OCI-LY1 (cell line): ENCODE measurements at regions not wholly inside any gene's neighbourhood (a gene's known extent, or its start where the extent isn't known, plus 50 kb on each side); places are given as distances from the start of the nearest gene placed in this dataset.

Source experiments
- H2AFZ ChIP-seq: fragments of 200-600 bp; sonication (generic), shearing (Covaris generic); 2 replicates; pipeline ENCODE4 v1.6.0; 2014; ENCODE audit warnings: antibody characterized with exemption, mild to moderate bottlenecking, low read length
- H3F3A ChIP-seq: fragments of 200-600 bp; sonication (generic), shearing (Covaris generic); 2 replicates; pipeline ENCODE4 v1.6.0; 2014; ENCODE audit warnings: mild to moderate bottlenecking, antibody characterized with exemption, low read length, moderate library complexity; ENCODE audit not compliant: insufficient read depth
- H3K27ac ChIP-seq: fragments of 200-600 bp; sonication (generic); 2 replicates; pipeline ENCODE4 v1.5.1; 2014; ENCODE audit warnings: low read length, mixed run types, mild to moderate bottlenecking, low read depth; ENCODE audit not compliant: poor library complexity, severe bottlenecking
- H3K27me3 ChIP-seq: fragments of 200-600 bp; sonication (generic); 2 replicates; pipeline ENCODE4 v1.6.0; 2014; ENCODE audit warnings: antibody characterized with exemption, mild to moderate bottlenecking, low read length, moderate library complexity; ENCODE audit not compliant: insufficient read depth
- H3K36me3 ChIP-seq: fragments of 200-600 bp; sonication (generic); 2 replicates; pipeline ENCODE4 v1.6.1; 2014; ENCODE audit warnings: mild to moderate bottlenecking, antibody characterized with exemption, low read length, moderate library complexity, mixed read lengths; ENCODE audit not compliant: insufficient read depth
- H3K4me1 ChIP-seq: fragments of 200-600 bp; sonication (generic); 2 replicates; pipeline ENCODE4 v1.5.1; 2014; ENCODE audit warnings: mild to moderate bottlenecking, low read length, moderate library complexity; ENCODE audit not compliant: insufficient read depth, severe bottlenecking
- H3K4me2 ChIP-seq: fragments of 200-600 bp; sonication (generic), shearing (Covaris generic); 2 replicates; pipeline ENCODE4 v1.6.1; 2014; ENCODE audit warnings: low read length
- H3K4me3 ChIP-seq: fragments of 200-600 bp; sonication (generic); 2 replicates; pipeline ENCODE4 v1.5.1; 2014; ENCODE audit warnings: low read length, low read depth, mild to moderate bottlenecking, mixed read lengths; ENCODE audit not compliant: poor library complexity, severe bottlenecking
- H3K79me2 ChIP-seq: fragments of 200-600 bp; shearing (Covaris generic); 2 replicates; pipeline ENCODE4 v1.6.1; 2016; ENCODE audit warnings: mixed run types, low read length, mixed read lengths; ENCODE audit not compliant: insufficient read depth
- H3K9ac ChIP-seq: fragments of 200-600 bp; sonication (generic), shearing (Covaris generic); 2 replicates; pipeline ENCODE4 v1.6.1; 2014; ENCODE audit warnings: mild to moderate bottlenecking, low read length, mixed read lengths
- H3K9me2 ChIP-seq: fragments of 200-600 bp; sonication (generic), shearing (Covaris generic); 2 replicates; pipeline ENCODE4 v1.6.1; 2014; ENCODE audit warnings: low read depth, mild to moderate bottlenecking, low read length, mixed read lengths
- H3K9me3 ChIP-seq: fragments of 200-600 bp; shearing (Covaris generic); 2 replicates; pipeline ENCODE4 v1.6.1; 2014; ENCODE audit warnings: low read length, mixed read lengths
- H4K20me1 ChIP-seq: fragments of 200-600 bp; sonication (generic), shearing (Covaris generic); 2 replicates; pipeline ENCODE4 v1.6.0; 2016; ENCODE audit warnings: mild to moderate bottlenecking, low read length; ENCODE audit not compliant: insufficient read depth
- CTCF ChIP-seq: fragments of 200-600 bp; sonication (generic), shearing (Covaris generic); IDR thresholded peaks from 2 replicates; pipeline ENCODE4 v1.5.1; 2017; ENCODE audit warnings: mild to moderate bottlenecking, antibody characterized with exemption, low read length, moderate library complexity, mixed read lengths
- EZH2 ChIP-seq: fragments of 200-600 bp; sonication (generic), shearing (Covaris generic); IDR thresholded peaks from 2 replicates; pipeline ENCODE4 v1.8.0; 2017; ENCODE audit warnings: borderline replicate concordance, mixed run types, mild to moderate bottlenecking, antibody characterized with exemption, low read length, moderate library complexity, mixed read lengths

- Histone ChIP-seq H3K4me3 (no peak overlapping the region), H3K27ac (no peak overlapping the region), H3K79me2 (no peaks in the 10 kb centered on the region), H3K4me2 (no peak overlapping the region), H3K4me1 (no peaks in the 10 kb centered on the region), H3K36me3 (no peaks in the 10 kb centered on the region), H3K9ac (no peak overlapping the region), H3K27me3 (no peaks in the 10 kb centered on the region), H3K9me3 (no peaks in the 10 kb centered on the region), H4K20me1 (no peaks in the 10 kb centered on the region), H3F3A (no peaks in the 10 kb centered on the region), H3K9me2 (no peaks in the 10 kb centered on the region), H2AFZ (no peak overlapping the region)
- TF ChIP-seq EZH2 = no peak
- TF ChIP-seq CTCF = no peak
Observed at GRCh38 chr6:120108061-120108795, 758.7 kb upstream of the MAN1A1 start.

DNA sequence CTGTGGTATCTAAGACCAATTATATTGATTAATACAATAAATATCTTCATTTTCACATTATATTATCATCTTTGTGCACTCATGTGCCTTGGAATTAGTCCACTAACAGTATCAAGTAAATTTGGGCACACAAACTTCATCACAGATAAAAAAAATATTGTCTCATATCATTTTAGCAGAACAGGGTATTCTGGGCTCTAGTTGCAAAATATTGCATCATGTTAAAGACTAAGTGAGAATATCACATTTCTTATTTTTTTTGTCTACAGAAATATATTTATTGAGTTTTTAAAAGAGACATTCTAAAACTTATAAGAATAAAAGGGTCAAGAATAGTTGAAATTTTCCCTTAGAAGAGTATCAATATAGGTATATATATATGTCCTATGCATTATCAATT is 754.1 kb upstream of the MAN1A1 start:
- H3K27ac ChIP-seq = no peak overlapping the region
- H3K79me2 ChIP-seq = no peaks in the 10 kb centered on the region
- no peaks in the 10 kb centered on the region for H4K20me1 ChIP-seq
- H3K27me3 ChIP-seq = no peaks in the 10 kb centered on the region
- no peaks in the 10 kb centered on the region for H3K9me2 ChIP-seq
- H3F3A ChIP-seq = no peaks in the 10 kb centered on the region
- H3K4me2 ChIP-seq = no peak overlapping the region
- H3K36me3 ChIP-seq = no peaks in the 10 kb centered on the region
- no peaks in the 10 kb centered on the region for H3K4me1 ChIP-seq
- no peak overlapping the region for H3K9ac ChIP-seq
- no peaks in the 10 kb centered on the region for H3K9me3 ChIP-seq
- no peak overlapping the region for H2AFZ ChIP-seq
- TF ChIP-seq CTCF = no peak
- no peak for TF ChIP-seq EZH2
- H3K4me3 ChIP-seq = no peak overlapping the region

DNA sequence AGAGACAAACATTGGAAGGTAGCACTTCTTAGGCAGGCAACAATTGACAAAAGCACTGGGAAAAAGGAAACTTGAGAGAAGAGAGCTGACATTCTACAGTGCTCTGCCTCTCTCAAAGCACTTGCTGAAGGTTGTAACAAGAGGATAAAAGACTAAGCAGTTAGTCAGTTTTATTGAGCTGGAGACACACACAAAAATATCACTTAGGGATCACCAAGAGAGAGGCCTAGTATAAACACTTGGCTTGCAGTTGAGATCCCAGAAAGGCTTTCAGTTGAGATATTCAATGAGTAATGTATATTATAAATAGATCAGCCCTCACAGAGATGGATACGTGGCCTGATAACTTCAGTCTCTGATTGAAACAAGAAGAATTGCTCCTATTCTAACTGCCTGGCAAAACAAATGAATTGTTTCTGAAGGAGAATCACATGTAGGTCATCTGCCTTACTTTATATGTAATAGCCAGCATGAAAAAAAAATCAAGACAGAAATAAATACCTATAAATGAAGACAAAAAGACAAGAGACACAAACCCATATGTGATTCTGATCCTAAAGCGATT is 747.2 kb upstream of the MAN1A1 start:
- Histone ChIP-seq H3K4me1 (no peaks in the 10 kb centered on the region), H3K9ac (no peak overlapping the region), H3K36me3 (no peaks in the 10 kb centered on the region), H3K27me3 (no peaks in the 10 kb centered on the region), H4K20me1 (no peaks in the 10 kb centered on the region), H3F3A (no peaks in the 10 kb centered on the region), H3K9me2 (no peaks in the 10 kb centered on the region), H3K4me2 (no peak overlapping the region), H3K4me3 (no peak overlapping the region), H2AFZ (no peak overlapping the region), H3K9me3 (no peaks in the 10 kb centered on the region), H3K79me2 (no peaks in the 10 kb centered on the region), H3K27ac (no peak overlapping the region)
- TF ChIP-seq CTCF = no peak
- TF ChIP-seq EZH2 = no peak
